DMS79 (cell line): ENCODE measurements at regions not wholly inside any gene's neighbourhood (a gene's known extent, or its start where the extent isn't known, plus 50 kb on each side); places are given as distances from the start of the nearest gene placed in this dataset.
"Not testable (repeated sequence)": the region's sequence is repeated elsewhere in the genome, so short reads cannot be mapped to it uniquely, and the experiment has no call there.

Experiments
- DNase-seq: peaks from one replicate; lab custom pipeline; 2025; lab: John Stamatoyannopoulos, UW

DNA sequence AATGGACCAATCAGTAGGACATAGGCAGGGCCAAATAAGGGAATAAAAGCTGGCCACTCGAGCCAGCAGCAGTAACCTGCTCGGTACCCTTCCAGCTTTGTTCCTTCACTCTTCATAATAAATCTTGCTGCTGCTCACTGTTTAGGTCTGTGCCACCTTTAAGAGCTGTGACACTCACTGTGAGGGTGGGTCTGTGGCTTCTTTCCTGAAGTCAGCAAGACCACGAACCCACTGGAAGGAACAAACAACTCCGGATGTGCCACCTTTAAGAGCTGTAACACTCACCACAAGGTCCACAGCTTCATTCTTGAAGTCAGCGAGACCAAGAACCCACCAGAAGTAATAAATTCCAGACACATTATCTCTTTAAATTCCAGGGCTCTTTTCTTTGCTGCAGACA is 1922.3 kb upstream of the PCDH20 start:
- DNase-seq: no peak

DNA sequence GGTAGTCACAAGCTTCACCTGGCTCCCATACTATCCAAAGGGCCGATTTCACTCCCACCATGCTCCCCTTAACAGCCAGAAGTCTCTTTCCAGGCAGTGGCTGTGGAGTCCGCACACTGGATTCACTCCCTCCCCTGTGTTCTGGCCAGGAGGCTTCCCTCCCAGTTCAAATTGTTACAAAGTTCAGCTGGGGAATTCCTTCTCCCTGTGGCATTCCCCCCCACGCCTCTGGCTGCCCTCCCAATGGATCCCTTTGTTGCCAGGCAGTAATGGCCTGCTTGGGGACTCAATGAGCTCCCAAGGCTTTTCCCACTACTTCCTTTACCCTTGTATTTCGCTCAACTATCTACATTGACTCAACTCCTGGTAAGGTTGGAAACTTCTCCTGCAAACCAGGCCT is 1921.4 kb upstream of the PCDH20 start:
- DNase-seq: no peak

DNA sequence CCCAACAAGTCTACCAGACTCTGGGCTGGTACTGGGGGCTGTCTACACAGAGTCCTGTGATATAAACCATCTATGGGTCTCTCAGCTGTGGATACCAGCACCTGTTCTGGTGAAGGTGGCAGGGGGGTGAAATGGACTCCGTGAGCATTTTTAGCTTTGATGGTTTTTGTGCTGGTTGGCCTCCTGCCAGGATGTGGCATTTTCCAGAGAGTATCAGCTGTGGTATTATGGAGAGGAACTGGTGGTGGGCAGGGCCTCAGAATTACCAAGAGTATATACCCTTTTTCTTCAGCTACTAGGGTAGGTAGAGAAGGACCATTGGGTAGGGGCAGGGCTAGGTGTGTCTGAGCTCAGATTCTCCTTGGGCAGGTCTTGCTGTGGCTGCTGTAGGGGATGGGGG is 1920.9 kb upstream of the PCDH20 start:
- no peak for DNase-seq

DNA sequence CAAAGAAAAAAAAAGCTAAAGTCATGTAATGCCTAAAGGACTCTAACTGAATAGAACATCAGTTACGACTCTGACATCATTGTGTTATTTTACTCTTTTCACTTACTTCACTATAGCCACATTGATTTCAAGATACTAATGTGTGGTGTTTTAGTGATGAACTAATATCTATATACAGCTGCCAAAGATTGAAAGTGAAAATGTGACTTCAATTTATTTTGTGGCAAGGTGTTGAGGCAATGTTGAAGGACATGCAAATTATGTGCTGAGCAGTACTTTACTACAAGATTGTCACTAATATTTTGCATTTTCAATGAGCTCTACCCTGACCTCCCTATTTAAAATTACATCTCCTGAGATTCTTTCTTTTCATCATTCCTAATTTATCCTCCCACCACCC is 1911.9 kb upstream of the PCDH20 start:
- DNase-seq: no peak

DNA sequence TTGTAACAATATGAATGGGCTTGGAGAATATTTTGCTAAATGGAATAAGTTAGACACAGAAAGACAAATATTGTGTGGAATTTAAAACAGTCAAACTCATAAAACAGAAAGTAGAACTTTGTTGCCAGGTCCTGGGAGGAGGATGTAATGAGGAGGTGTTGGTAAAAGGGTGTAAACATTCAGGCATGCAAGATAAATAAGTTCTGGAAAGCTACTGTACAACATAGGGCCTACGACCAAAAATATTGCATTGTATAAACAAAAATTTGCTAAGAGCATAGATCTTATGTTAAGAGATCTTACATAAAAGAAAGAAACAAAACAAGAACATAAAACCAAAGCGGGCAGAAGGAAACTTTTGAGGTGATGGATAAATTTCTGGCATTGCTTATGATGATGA is 1907.8 kb upstream of the PCDH20 start:
- DNase-seq: no peak

DNA sequence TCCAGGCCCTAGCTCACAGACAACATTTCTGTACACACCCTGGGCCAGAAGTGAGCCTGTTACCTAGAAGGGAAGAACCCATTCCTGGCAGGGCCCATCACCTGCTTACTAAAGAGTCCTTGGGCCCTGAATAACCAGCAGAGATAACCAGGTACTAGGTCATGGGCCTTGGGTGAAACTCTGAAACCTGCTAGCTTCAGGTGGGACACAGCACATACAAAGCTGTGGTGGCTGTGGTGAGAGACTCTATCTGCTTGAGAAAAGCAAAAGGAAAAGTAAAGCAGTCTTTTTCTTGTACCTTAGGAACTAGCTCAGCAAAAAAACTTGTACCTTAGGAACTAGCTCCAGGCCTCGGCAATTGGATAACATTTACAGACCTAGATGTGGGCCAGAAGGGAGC is 1895.9 kb upstream of the PCDH20 start:
- no peak for DNase-seq

DNA sequence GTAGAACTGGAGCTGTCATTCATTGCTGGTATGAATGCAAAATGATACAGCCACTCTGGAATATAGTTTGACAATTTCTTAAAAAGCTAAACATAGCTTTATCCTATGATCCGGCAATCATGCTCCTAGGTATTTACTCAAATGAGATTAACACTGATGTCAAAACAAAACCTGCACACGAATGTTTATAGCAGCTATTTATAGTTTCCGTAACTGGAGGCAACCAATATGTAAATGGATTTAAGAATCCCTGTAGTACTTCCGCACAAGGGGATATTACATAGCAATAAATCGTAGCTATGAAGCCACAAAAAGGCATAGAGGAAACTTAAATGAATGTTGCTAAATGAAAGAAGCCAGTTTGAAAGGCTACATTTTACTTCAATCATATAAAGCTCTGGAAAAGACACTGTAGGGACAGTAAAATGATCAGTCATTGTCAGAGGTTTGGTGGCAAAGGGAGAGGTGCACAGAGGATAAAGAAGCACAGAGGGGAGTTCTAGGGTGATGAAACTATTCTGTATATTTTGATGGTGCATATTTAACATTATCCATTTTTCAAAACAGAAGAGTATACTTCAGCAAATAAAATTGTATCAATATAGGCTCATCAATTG is 1893.0 kb upstream of the PCDH20 start:
- DNase-seq: no peak

DNA sequence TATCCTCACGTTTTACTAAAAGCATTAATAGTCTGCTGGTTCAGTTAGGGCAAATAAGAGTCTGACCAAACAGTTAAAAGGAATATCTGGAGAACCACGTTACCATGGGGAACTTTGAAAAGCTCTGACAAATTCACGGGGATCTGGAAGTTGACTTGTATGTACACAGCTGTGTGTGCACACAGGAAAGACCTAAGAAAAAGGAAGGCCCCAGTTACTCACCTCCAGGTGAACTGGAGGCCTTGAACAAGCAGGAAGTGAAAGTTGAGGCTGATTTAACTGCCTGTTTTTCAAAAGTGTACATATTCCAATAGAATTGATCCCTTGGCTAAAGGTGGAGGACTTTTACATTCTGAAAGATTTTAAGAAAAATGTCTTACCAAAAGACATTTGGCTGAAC is 1891.6 kb upstream of the PCDH20 start:
- DNase-seq: no peak

DNA sequence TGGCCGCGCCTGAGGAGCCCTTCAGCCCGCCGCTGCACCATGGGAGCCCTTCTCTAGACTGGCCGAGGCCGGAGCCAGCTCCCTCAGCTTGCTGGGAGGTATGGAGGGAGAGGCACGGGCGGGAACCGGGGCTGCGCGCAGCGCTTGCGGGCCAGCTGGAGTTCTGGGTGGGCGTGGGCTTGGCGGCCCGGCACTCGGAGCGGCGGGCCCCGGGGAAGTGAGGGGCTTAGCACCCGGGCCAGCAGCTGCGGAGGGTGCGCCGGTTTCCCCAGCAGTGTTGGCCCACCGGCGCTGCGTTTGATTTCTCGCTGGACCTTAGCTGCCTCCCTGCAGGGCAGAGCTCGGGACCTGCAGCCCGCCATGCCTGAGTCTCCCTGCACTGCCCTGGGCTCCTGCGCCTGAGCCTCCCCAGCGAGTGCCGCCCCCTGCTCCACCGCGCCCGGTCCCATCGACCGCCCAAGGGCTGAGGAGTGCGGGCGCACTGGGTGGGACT is 1890.0 kb upstream of the PCDH20 start:
- DNase-seq: no peak

DNA sequence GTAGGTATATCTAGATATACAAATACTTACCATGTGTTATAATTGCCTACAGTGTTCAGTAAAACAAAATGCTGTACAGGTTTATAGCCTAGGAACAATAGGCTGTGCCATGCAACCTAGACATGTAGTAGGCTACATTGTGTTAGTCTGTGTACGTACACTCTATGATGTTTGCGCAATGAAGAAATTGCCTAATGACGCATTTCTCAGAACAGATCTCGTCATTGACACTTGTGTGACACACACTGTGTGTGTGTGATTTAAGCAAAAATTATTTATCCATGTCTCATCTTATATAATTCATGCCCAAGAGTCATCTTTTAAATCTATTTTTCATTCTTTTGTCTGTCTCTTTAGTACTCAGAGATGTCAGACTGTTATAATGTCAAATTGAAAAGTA is 1888.8 kb upstream of the PCDH20 start:
- DNase-seq: no peak

DNA sequence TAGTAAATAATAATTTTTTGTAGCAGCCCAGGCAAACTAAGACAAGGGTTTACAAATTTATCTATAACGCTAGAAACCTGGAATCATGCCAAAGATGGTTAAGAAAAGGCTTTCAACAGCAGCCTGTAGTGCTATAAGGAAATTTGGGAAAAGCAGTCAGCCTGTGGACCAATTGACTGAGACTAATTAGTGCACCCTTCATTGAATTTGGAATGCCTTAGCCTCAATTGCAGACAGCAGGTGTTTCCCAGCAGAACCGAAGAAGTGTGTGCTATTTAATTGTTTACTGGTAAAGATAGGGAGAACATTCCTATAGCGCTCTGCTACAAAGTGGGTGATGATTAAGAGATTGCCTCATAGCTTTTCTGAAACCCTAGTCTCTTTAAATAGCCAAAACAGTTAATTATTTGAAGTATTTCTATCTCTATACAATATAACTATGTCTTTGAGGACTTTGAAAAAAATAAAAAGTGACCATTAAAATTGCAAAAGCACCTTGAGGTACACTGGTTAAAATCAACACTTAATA is 1884.3 kb upstream of the PCDH20 start:
- no peak for DNase-seq

DNA sequence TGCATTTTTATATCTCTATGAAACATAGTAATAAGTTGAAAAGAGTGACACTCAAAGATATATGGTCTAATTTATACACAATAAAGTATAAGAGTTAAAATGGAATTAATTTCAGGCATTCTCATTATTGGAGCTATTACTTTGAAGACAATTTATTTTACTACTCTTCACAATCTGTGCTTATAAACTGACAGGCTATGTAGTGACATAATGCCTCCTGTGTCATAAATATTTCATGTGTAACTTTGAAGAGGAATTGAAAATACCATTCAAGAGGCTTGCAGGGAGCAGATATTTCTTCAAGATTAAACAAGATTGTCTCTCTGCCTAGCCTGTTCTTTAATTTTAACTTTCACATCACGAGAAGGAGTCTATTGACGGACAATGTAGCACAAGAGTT is 1881.5 kb upstream of the PCDH20 start:
- DNase-seq: no peak

DNA sequence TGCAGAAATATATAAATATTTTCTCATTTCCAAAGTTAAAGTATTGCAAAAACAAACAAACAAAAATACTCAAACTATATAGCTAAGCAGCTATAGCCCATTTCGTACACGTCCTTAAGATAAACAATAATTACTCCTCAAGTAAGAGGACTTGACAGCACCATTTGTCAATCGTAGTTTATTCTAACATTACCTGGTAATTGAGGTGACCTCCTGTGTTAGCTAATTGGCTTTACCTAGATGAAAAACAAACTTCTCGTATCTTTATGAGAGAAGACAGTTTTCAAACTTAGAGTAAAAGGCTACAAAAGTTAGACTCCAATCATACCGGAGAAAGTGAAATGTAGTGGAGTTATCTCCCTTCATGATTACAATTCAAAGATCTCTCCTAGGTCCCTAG is 1876.1 kb upstream of the PCDH20 start:
- DNase-seq: no peak

DNA sequence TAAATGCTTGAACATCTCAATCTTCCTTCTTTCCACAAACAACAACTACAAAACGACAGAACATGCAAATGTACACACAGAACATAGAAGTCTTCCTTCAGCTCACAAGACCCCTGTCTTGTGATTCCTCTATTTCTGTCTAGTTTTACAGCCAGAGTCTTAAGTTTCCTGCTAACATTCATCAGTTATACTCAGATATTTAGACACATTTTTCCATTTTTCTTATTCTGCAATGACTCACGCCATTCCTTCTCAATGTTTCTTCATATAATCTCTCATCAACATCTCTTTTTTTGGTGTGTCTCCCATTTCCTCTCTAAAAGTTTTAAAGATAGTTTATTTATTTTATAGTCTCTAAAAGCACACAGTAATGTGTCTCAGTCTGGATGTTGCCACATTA is 1872.9 kb upstream of the PCDH20 start:
- DNase-seq: no peak

DNA sequence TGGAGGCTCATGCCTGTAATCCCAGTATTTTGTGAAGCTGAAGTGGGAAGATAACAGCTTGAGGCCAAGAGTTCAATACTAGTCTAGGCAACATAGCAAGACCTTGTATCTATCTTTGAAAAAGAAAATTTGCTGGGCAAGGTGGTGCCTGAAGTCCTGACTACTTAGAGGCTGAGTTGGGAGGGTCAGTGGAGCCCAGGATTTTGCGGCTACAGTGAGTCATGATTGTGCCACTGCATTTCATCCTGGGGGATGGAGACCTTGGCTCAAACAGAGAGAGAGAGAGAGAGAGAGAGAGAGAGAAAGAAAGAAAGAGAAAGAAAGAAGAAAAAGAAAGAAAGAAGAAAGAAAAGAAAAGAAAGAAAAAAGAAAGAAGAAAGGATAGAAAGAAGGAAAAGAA is 1872.3 kb upstream of the PCDH20 start:
- DNase-seq: no peak

DNA sequence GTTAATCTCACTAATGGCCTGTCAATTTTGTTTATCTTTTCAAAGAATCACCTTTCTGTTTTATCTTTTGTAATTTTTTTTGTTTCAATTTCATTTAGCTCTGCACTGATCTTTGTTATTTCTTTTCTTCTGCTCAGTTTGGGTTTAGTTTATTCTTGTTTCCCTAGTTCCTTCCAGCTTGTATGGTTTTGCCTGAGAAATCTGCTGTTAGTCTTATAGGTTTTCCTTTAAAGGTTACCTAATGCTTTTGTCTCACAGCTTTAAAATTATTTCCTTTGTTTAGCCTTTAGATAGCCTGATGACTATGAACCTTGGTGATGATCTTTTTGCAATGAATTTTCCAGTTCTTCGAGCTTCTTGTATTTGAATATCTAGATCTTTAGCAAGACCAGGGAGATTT is 1869.8 kb upstream of the PCDH20 start:
- DNase-seq: no peak

DNA sequence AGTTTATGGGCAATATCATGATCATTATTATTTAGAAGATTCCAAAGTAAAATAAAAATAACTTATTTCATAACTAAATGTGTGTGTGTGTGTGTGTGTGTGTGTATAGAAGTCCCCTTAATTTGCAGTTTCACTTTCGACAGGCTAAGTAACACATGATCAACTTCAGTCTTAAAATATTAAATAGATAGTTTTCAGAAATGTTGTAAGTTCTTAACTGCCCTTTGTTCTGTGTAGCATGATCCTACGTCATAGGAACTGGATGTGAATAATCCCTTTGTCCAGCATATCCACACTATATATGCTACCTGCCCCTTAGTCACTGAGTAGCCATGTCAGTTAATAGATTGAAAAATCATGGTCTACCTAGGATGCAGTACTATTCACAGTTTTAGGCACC is 1863.5 kb upstream of the PCDH20 start:
- DNase-seq: no peak

DNA sequence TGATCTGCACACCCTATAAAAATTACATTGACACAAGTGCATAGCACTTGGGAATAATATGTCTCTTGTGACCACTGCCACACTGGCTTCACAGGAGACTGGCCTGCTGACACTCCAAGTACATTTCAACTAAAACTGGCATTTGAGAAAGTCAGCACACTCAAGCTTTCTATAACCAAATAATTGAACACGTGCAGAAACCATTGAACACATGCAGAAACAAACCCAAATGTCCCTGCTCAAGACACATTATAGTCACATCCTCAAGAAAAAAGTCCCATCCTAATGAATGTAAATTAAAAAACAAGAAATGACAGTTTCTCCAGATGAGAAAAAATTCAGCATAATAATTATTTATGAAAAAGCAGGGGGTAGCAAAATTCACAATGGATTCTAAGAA is 1859.1 kb upstream of the PCDH20 start:
- no peak for DNase-seq

DNA sequence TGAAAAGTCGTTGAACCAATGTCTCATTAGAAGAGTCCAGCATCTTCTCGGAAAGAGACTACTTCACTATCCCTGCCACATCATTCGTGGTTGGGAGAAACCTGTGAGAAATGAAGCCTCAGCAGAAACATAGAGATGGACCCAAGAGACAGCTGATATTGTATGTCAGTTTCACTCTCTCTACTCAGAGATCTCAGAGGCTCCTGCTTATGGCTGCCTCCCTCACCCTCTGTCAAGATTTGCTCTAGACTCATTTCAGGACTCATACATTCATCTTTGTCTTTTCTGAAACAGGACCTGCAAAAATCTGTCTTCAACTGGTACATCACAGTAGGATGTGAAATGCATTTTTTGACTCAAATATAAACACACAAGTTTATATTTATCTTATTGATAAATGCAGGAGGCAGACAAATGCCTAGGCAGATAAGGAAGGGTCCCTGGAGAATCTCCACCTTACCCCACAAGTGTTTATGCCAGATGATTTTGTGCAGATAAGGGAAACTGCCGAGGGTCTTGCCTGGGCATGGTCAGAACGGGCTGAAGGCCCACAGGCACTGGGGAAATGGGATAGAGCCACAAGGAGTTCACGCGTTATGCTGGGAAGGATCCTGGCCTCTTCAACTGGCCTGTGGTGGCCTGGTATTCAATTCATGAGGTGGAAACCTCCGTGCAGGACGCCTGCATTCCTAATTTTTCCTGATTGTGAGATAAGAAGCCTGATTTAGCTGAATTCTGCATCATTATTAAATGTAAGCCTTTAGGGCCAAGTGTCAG is 1834.0 kb upstream of the PCDH20 start:
- DNase-seq: no peak

DNA sequence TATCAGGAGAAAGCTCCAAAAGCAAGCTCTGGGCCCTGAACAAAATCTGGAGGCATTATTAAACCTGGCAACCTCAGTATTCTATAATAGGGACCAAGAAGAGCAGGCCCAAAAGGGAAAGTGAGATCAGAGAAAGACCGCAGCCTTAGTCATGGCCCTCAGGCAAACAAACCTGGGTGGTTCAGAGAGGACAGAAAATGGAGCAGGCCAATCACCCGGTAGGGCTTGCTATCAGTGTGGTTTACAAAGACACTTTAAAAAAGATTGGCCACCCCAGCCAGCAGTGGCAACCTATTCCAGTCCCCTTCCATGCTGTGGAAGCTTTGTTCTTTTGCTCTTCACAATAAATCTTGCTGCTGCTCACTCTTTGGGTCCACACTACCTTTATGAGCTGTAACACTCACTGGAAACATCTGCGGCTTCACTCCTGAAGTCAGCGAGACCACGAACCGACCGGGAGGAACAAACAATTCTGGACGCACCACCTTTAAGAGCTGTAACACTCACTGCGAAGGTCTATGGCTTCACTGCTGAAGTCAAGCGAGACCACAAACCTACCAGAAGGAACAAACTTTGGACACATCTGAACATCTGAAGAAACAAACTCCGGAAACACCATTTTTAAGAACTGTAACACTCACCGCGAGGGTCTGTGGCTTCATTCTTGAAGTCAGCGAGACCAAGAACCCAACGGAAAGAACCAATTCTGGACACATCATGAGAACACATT is 1821.2 kb upstream of the PCDH20 start:
- DNase-seq: not testable (repeated sequence)

DNA sequence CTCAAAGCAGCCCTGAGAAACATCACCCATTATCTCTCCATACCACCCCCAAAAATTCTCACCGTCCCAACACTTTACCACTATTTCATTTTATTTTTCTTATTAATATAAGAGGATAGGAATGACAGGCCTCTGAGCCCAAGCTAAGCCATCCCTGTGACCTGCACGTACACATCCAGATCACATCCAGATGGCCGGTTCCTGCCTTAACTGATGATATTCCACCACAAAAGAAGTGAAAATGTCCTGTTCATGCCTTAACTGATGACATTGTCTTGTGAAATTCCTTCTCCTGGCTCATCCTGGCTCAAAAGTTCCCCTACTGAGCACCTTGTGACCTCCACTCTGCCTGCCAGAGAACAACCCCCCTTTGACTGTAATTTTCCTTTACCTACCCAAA is 1802.9 kb upstream of the PCDH20 start:
- not testable (repeated sequence) for DNase-seq

DNA sequence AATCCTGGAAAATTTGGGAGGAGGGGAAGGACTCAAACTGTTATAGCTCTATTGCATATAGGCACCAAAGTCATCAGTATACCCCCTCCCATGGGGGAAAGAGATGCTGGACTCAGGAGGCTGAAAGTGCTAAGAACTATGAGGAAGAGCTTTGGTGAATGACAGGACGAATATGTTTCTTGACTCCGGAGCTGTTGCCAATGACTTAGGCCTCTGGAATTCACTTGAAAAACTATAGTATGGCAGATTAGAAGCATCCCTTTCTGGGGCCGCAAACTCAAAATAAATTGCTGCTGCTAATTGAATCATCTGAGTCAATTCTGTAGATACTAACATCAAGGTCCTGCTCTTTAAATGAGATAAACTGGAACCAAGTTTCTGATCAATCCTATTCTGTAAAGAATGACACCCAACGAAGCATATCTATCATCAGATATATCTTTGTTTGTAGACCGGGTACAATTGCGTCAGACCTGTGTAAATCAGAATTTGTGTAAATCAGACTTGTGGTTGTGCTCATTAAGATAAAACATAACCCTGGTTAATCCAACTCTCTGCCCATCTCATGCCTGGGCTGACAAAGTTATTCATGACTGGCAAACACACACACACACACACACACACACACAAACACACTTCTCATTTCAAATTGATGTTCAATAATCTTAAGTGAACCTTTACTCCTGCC is 1793.8 kb upstream of the PCDH20 start:
- no peak for DNase-seq
